A549 (cell line): ENCODE measurements at regions not wholly inside any gene's neighbourhood (a gene's known extent, or its start where the extent isn't known, plus 50 kb on each side); places are given as distances from the start of the nearest gene placed in this dataset.

Experiments used
- EP300 ChIP-seq, 2 experiments: fragments of >200 bp; sonication (Bioruptor Twin); formaldehyde crosslinking; IDR thresholded peaks; 2 replicates in 1 of 2; 3 replicates in 1 of 2; pipeline ENCODE4 v1.6.1; 2016 to 2017
- POLR2A ChIP-seq: IDR thresholded peaks from 2 replicates; pipeline ENCODE4 v1.6.1; 2012; ENCODE audit warnings: mild to moderate bottlenecking, low read length
- POLR2AphosphoS2 ChIP-seq: conservative IDR thresholded peaks from 2 replicates; pipeline ENCODE4 v1.6.1; 2012; ENCODE audit warnings: low read length, improper control_type of control experiment, inconsistent platforms
- RCOR1 ChIP-seq: fragments of 150-350 bp; IDR thresholded peaks from 2 replicates; pipeline ENCODE4 v1.6.1; 2014; ENCODE audit warnings: antibody characterized with exemption, low read length, low read depth
- RFX5 ChIP-seq: fragments of 450-650 bp; IDR thresholded peaks from 2 replicates; pipeline ENCODE4 v1.7.1; 2014; ENCODE audit warnings: antibody characterized with exemption, mild to moderate bottlenecking, moderate library complexity
- SMC3 ChIP-seq: fragments of >200 bp; sonication (Bioruptor Twin); formaldehyde crosslinking; IDR thresholded peaks from 3 replicates; pipeline ENCODE4 v1.6.1; 2018; ENCODE audit warnings: inconsistent platforms
- TFCP2L1 ChIP-seq: fragments of 250-450 bp; sonication (Bioruptor Pico); IDR thresholded peaks from 2 replicates; pipeline ENCODE4 v1.5.0; 2021; ENCODE audit warnings: mild to moderate bottlenecking
- TF ChIP-seq, protein P1 (sequence below): fragments of >200 bp; sonication (Bioruptor Twin); formaldehyde crosslinking; IDR thresholded peaks from 3 replicates; pipeline ENCODE4 v1.5.1; 2016
- TF ChIP-seq, protein P2 (sequence below): IDR thresholded peaks from 2 replicates; pipeline ENCODE4 v1.6.1; 2012; ENCODE audit warnings: low read depth, borderline replicate concordance

GRCh38 chr5:168085261-168086031, 206.0 kb upstream of the WWC1 start:
- no peak for TF ChIP-seq POLR2A
- TF ChIP-seq, protein P1, sequence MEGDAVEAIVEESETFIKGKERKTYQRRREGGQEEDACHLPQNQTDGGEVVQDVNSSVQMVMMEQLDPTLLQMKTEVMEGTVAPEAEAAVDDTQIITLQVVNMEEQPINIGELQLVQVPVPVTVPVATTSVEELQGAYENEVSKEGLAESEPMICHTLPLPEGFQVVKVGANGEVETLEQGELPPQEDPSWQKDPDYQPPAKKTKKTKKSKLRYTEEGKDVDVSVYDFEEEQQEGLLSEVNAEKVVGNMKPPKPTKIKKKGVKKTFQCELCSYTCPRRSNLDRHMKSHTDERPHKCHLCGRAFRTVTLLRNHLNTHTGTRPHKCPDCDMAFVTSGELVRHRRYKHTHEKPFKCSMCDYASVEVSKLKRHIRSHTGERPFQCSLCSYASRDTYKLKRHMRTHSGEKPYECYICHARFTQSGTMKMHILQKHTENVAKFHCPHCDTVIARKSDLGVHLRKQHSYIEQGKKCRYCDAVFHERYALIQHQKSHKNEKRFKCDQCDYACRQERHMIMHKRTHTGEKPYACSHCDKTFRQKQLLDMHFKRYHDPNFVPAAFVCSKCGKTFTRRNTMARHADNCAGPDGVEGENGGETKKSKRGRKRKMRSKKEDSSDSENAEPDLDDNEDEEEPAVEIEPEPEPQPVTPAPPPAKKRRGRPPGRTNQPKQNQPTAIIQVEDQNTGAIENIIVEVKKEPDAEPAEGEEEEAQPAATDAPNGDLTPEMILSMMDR = no peak
- no peak for TF ChIP-seq RCOR1
- TF ChIP-seq EP300 (IDR thresholded peaks at IDR 0.05) = no peak
- no peak for TF ChIP-seq POLR2AphosphoS2
- TF ChIP-seq SMC3 = no peak
- TF ChIP-seq TFCP2L1 = no peak
- TF ChIP-seq RFX5 = no peak
- TF ChIP-seq, protein P2, sequence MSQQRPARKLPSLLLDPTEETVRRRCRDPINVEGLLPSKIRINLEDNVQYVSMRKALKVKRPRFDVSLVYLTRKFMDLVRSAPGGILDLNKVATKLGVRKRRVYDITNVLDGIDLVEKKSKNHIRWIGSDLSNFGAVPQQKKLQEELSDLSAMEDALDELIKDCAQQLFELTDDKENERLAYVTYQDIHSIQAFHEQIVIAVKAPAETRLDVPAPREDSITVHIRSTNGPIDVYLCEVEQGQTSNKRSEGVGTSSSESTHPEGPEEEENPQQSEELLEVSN = no peak
